ENCODE measurements at regions not wholly inside any gene's neighbourhood (a gene's known extent, or its start where the extent isn't known, plus 50 kb on each side); places are given as distances from the start of the nearest gene placed in this dataset.

GRCh38 chr9:27800692-27801370, 227.6 kb upstream of the C9orf72 start:
- no peak for TF ChIP-seq POLR2A (IDR thresholded peaks at IDR 0.05; ENCODE audit: low read depth, low read length)
- no peak for TF ChIP-seq CTCF (conservative IDR thresholded peaks at IDR 0.05; ENCODE audit: low read depth, low read length)
- no peak for TF ChIP-seq MAZ (IDR thresholded peaks at IDR 0.05; ENCODE audit: borderline replicate concordance, low read depth, low read length)
- no peak for TF ChIP-seq RAD21 (IDR thresholded peaks at IDR 0.05; ENCODE audit: low read length)
- no peak for TF ChIP-seq MXI1 (IDR thresholded peaks at IDR 0.05; ENCODE audit: borderline replicate concordance, low read depth, low read length)
- TF ChIP-seq CEBPB (IDR thresholded peaks at IDR 0.05; ENCODE audit: low read depth, low read length) = no peak
- TF ChIP-seq RCOR1 (IDR thresholded peaks at IDR 0.05; ENCODE audit: insufficient replicate concordance, low read length) = no peak
- no peak for TF ChIP-seq FOS (IDR thresholded peaks at IDR 0.05; ENCODE audit: low read depth, low read length)
- no peak for TF ChIP-seq SMC3 (IDR thresholded peaks at IDR 0.05; ENCODE audit: low read depth, low read length)
- no peak for TF ChIP-seq NFE2L2 (IDR thresholded peaks at IDR 0.05; ENCODE audit: low read depth, low read length)
- TF ChIP-seq ELK1 (IDR thresholded peaks at IDR 0.05; ENCODE audit: borderline replicate concordance, low read depth, low read length) = no peak
